AG04450 (cell line): ENCODE measurements at regions not wholly inside any gene's neighbourhood (a gene's known extent, or its start where the extent isn't known, plus 50 kb on each side); places are given as distances from the start of the nearest gene placed in this dataset.

Experiments
- CTCF ChIA-PET: fragments of 300-600, 350-600 bp; formaldehyde crosslinking; extraction: SDS; loops from one replicate; lab custom pipeline; 2022; ENCODE audit warnings: antibody characterized with exemption, inconsistent platforms; lab: Charles Lee
- POLR2A ChIA-PET: fragments of 350-600 bp; formaldehyde crosslinking; extraction: SDS; loops from one replicate; lab custom pipeline; 2021; ENCODE audit warnings: antibody characterized with exemption, inconsistent platforms; lab: Yijun Ruan, JAX
- DNase-seq: peaks from one replicate; pipeline ENCODE4 v3.0.0-alpha.2; 2011; ENCODE audit warnings: low read depth, low spot score
- H3K27ac ChIP-seq: one replicate; pipeline ENCODE4 v1.5.1; 2012; ENCODE audit warnings: low read depth, low read length, control low read depth
- H3K27me3 ChIP-seq: one replicate; pipeline ENCODE4 v1.6.0; 2012; ENCODE audit warnings: low read length; ENCODE audit not compliant: control insufficient read depth, insufficient read depth
- H3K4me3 ChIP-seq: 2 replicates; pipeline ENCODE4 v1.5.1; 2011; ENCODE audit warnings: mild to moderate bottlenecking, low read depth, low read length, control low read depth
- H3K9me3 ChIP-seq: 2 replicates; pipeline ENCODE4 v1.5.1; 2012; ENCODE audit warnings: low read length; ENCODE audit not compliant: control insufficient read depth, insufficient read depth
- TF ChIP-seq, protein P1 (sequence below): IDR thresholded peaks from 2 replicates; pipeline ENCODE4 v1.5.1; 2011; ENCODE audit warnings: low read depth, low read length, control low read depth, inconsistent platforms

GRCh38 chr4:29829067-29829466 is 891.1 kb upstream of the PCDH7 start:
- POLR2A ChIA-PET, result no interaction called here
- no peaks in the 10 kb centered on the region for H3K27me3 ChIP-seq
- no peak for DNase-seq
- TF ChIP-seq, protein P1, sequence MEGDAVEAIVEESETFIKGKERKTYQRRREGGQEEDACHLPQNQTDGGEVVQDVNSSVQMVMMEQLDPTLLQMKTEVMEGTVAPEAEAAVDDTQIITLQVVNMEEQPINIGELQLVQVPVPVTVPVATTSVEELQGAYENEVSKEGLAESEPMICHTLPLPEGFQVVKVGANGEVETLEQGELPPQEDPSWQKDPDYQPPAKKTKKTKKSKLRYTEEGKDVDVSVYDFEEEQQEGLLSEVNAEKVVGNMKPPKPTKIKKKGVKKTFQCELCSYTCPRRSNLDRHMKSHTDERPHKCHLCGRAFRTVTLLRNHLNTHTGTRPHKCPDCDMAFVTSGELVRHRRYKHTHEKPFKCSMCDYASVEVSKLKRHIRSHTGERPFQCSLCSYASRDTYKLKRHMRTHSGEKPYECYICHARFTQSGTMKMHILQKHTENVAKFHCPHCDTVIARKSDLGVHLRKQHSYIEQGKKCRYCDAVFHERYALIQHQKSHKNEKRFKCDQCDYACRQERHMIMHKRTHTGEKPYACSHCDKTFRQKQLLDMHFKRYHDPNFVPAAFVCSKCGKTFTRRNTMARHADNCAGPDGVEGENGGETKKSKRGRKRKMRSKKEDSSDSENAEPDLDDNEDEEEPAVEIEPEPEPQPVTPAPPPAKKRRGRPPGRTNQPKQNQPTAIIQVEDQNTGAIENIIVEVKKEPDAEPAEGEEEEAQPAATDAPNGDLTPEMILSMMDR, result no peak
- CTCF ChIA-PET, result no interaction called here
- no peak overlapping the region for H3K27ac ChIP-seq
- no peak overlapping the region for H3K4me3 ChIP-seq
- H3K9me3 ChIP-seq, result peaks cover 3% of the 10 kb centered on the region; the same call in 1 of the 2 replicates

- Histone ChIP-seq H3K4me3 (no peak overlapping the region), H3K27me3 (no peaks in the 10 kb centered on the region), H3K9me3 (no peaks in the 10 kb centered on the region), H3K27ac (no peak overlapping the region)
- ChIA-PET POLR2A (no interaction called here), CTCF (no interaction called here)
- DNase-seq, result no peak
- TF ChIP-seq, protein P1, result no peak
Measured at GRCh38 chr4:29852537-29852936, 867.6 kb upstream of the PCDH7 start.

DNA sequence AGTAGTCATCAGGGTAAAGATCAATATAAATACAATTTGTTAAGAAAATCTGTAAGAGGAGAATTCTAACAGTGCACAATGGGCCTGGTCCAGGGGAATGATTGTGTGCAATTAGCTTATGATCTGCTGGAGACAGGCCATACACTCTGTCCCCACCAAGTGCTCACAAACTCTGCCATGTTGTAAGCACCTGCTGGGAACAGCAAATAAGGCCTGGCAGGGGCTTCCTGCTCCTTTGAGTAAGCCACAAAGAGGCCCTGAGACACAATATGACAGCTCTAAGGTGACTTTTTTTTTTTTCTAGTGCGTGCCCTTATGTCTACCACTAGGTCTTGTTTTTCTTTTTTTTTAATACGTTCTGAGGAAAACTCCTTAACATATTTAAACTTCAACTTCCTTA is 866.3 kb upstream of the PCDH7 start:
- Histone ChIP-seq H3K27me3 (no peaks in the 10 kb centered on the region), H3K27ac (no peak overlapping the region), H3K4me3 (no peak overlapping the region), H3K9me3 (no peaks in the 10 kb centered on the region)
- DNase-seq, result no peak
- TF ChIP-seq, protein P1, result no peak
- ChIA-PET CTCF (no interaction called here), POLR2A (no interaction called here)

DNA sequence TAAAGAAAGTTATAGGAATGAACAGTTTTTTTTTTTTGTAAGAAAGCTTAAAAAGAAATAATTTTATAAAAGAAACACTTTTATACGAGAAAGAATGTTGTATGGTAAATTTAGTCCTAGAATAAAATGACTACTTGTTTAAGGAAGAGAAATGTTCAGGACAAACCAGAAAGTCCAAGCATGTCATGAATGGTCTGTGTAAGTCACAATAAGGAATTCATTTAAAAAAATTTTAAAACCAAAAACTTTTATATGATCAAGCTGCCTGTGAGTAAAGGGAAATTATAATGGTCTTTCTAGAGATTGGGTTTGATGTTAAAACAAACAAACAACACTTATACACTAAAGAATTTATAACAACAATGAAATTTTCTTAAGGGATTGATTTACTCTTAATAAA is 858.9 kb upstream of the PCDH7 start:
- H3K27me3 ChIP-seq, result no peaks in the 10 kb centered on the region
- TF ChIP-seq, protein P1, result no peak
- ChIA-PET CTCF (no interaction called here), POLR2A (no interaction called here)
- H3K4me3 ChIP-seq, result no peak overlapping the region
- H3K27ac ChIP-seq, result no peak overlapping the region
- no peak for DNase-seq
- peaks cover 4% of the 10 kb centered on the region; the same call in 1 of the 2 replicates for H3K9me3 ChIP-seq

DNA sequence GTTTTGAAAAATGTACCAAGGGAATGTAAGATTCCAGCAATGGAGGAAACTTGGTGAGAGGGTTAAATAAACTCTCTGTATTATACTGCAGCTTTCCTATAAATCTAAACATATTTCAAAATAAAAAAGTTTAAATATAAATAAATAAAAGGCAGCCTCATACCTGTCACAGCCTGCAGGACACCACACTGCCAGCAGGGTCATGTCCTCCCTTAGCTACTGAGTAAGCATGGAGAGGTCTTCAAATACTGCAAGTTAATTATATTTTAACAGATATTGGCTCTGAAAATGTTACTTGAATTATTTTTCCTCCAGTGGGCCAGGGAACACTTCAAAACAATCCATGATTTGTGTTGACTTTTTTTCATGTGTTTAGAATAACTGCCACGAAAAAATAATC is 852.8 kb upstream of the PCDH7 start:
- no peak for DNase-seq
- Histone ChIP-seq H3K9me3 (peaks cover 4% of the 10 kb centered on the region; the same call in 1 of the 2 replicates), H3K4me3 (no peak overlapping the region), H3K27ac (no peak overlapping the region), H3K27me3 (no peaks in the 10 kb centered on the region)
- CTCF ChIA-PET, result no interaction called here
- TF ChIP-seq, protein P1, result no peak
- POLR2A ChIA-PET, result no interaction called here
